Glutamatergic neuron (in vitro differentiated cells): ENCODE measurements at regions not wholly inside any gene's neighbourhood (a gene's known extent, or its start where the extent isn't known, plus 50 kb on each side); places are given as distances from the start of the nearest gene placed in this dataset.

Experiments
- DNase-seq: peaks from one replicate; pipeline ENCODE4 v3.0.0; 2022
- H3K27ac Mint-ChIP-seq: one replicate; pipeline ENCODE4 v1.8.0; 2020; ENCODE audit warnings: mild to moderate bottlenecking, mixed read lengths, inconsistent platforms; ENCODE audit not compliant: unreplicated experiment
- H3K27me3 Mint-ChIP-seq: one replicate; pipeline ENCODE4 v1.8.0; 2020; ENCODE audit warnings: mild to moderate bottlenecking, moderate library complexity, mixed read lengths, inconsistent platforms; ENCODE audit not compliant: unreplicated experiment
- H3K36me3 Mint-ChIP-seq: one replicate; pipeline ENCODE4 v1.8.0; 2020; ENCODE audit warnings: mild to moderate bottlenecking, mixed read lengths, inconsistent platforms; ENCODE audit not compliant: unreplicated experiment
- H3K4me1 Mint-ChIP-seq: one replicate; pipeline ENCODE4 v1.8.0; 2020; ENCODE audit warnings: mild to moderate bottlenecking, low read depth, mixed read lengths, inconsistent platforms; ENCODE audit not compliant: unreplicated experiment
- H3K4me3 Mint-ChIP-seq: one replicate; pipeline ENCODE4 v1.8.0; 2020; ENCODE audit warnings: mild to moderate bottlenecking, mixed read lengths, inconsistent platforms; ENCODE audit not compliant: unreplicated experiment
- H3K9me3 Mint-ChIP-seq: one replicate; pipeline ENCODE4 v1.8.0; 2020; ENCODE audit warnings: mild to moderate bottlenecking, moderate library complexity, mixed read lengths, inconsistent platforms; ENCODE audit not compliant: unreplicated experiment
- TF ChIP-seq, protein P1 (sequence below): fragments of 200-600 bp; sonication (generic); IDR thresholded peaks from one replicate; pipeline ENCODE4 v1.5.0; 2021; ENCODE audit not compliant: partially characterized antibody, unreplicated experiment

DNA sequence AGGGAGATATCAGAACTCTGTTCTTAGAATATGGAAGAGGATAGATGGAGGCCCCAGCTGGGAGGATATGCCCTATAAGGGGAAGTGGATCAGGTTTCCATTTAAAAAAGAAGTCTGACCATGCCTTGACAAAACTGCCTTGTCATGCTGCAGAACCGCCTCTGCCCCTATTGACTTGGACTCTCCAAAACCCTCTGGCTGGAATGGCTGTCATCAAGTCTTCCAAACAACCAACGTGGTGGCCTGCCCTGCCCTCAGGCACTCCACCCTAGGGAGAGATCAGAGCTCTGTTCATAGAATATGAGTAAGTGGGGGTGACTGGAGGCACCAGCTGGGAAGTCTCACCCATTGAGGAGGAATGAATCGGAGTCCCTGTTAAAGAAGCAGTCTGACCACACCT, 114.9 kb downstream of the VSIG4 start:
- Mint-ChIP-seq H3K36me3 (peaks cover 1% of the 10 kb centered on the region), H3K4me1 (peaks cover 8% of the 10 kb centered on the region), H3K27me3 (peaks cover 2% of the 10 kb centered on the region), H3K4me3 (no peak overlapping the region), H3K27ac (no peak overlapping the region), H3K9me3 (peaks cover 3% of the 10 kb centered on the region)
- no peak for DNase-seq
- TF ChIP-seq, protein P1, sequence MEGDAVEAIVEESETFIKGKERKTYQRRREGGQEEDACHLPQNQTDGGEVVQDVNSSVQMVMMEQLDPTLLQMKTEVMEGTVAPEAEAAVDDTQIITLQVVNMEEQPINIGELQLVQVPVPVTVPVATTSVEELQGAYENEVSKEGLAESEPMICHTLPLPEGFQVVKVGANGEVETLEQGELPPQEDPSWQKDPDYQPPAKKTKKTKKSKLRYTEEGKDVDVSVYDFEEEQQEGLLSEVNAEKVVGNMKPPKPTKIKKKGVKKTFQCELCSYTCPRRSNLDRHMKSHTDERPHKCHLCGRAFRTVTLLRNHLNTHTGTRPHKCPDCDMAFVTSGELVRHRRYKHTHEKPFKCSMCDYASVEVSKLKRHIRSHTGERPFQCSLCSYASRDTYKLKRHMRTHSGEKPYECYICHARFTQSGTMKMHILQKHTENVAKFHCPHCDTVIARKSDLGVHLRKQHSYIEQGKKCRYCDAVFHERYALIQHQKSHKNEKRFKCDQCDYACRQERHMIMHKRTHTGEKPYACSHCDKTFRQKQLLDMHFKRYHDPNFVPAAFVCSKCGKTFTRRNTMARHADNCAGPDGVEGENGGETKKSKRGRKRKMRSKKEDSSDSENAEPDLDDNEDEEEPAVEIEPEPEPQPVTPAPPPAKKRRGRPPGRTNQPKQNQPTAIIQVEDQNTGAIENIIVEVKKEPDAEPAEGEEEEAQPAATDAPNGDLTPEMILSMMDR: no peak

DNA sequence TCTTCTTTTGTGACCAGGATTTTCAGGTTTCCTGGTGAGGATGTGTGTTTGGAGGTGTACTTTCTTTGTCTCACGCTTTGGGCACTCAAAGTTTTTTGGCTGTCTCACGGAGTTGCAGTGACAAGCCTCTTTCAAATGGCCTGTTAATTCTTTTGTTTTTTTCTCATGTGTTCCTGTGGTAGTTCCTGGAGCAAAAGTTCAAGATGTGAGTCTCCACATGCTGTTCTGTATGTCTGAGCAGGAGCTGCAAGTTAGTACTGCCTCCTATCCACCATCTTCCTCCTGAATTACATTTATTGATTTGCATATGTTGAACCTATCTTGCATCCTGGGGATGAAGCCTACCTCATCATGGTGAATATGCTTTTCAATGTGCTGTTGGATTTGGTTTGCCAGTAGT, 118.5 kb downstream of the VSIG4 start:
- peaks cover 8% of the 10 kb centered on the region for H3K4me1 Mint-ChIP-seq
- no peak for DNase-seq
- no peak overlapping the region for H3K27ac Mint-ChIP-seq
- no peaks in the 10 kb centered on the region for H3K27me3 Mint-ChIP-seq
- TF ChIP-seq, protein P1: no peak
- no peaks in the 10 kb centered on the region for H3K9me3 Mint-ChIP-seq
- no peak overlapping the region for H3K4me3 Mint-ChIP-seq
- peaks cover 4% of the 10 kb centered on the region for H3K36me3 Mint-ChIP-seq

DNA sequence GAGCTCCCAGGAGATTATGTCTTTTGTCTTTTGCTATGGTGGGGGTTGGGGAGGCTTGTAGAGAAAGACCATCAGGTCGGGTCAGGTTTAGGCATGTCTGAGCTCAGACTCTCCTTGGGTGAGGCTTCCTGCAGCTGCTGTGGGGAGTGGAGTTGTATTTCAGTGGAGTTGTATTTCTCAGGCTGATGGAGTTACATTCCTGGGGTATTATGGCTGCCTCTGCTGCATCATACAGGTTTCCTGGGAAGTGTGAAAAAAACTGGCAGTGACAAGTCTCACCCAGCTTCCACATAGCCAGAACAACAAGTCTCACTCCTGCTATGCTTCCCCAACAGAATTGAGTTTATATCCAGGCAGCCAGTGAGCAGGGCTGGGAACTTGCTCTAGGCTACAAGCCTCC, 119.3 kb downstream of the VSIG4 start:
- no peak overlapping the region for H3K4me3 Mint-ChIP-seq
- H3K4me1 Mint-ChIP-seq: peaks cover 8% of the 10 kb centered on the region
- DNase-seq: no peak
- H3K9me3 Mint-ChIP-seq: no peaks in the 10 kb centered on the region
- no peak overlapping the region for H3K27ac Mint-ChIP-seq
- peaks cover 4% of the 10 kb centered on the region for H3K36me3 Mint-ChIP-seq
- no peaks in the 10 kb centered on the region for H3K27me3 Mint-ChIP-seq
- TF ChIP-seq, protein P1: no peak

DNA sequence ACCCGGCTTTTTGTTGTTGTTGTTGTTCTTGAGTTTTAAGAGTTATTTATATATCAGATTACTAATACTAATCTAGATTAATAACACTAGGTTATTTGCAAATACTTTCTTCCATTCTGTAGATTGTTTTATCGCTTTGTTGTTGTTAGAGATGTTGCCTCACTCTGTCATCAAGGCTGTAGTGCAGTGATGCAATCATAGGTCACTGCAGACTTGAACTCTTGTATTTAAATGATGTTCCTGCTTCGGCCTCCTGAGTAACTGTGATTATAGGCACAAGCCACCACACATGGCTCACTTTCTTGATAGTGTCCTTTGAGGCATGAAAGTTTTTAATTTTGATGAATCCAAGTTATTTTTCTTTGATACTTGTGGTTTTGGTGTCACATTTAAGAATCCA, 129.0 kb downstream of the VSIG4 start:
- Mint-ChIP-seq H3K4me1 (no peaks in the 10 kb centered on the region), H3K9me3 (no peaks in the 10 kb centered on the region), H3K27me3 (peaks cover 2% of the 10 kb centered on the region), H3K36me3 (no peaks in the 10 kb centered on the region), H3K27ac (no peak overlapping the region), H3K4me3 (no peak overlapping the region)
- DNase-seq: no peak
- TF ChIP-seq, protein P1: no peak

DNA sequence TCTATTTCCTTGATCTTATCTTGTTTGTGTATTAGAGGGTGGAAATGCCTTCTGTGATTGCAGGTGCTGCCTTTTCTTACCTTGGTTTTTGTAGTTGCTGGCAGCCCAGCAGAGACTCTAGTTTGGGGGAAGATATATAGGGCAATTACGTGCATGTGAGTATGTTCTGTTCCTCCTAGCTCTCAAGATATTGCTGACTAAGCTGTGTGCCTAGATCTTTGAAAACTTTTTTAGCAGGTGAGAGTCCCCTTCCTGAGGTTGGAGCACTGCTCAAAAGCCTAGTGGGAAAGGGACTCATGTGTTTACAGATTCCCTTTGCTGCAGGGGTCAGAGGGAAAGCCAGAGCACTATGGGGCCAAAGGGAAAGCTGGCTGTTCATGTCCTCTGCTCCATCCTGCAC, 136.1 kb downstream of the VSIG4 start:
- Mint-ChIP-seq H3K4me3 (no peak overlapping the region), H3K27me3 (no peaks in the 10 kb centered on the region), H3K9me3 (no peaks in the 10 kb centered on the region), H3K27ac (no peak overlapping the region), H3K4me1 (no peaks in the 10 kb centered on the region), H3K36me3 (no peaks in the 10 kb centered on the region)
- no peak for DNase-seq
- TF ChIP-seq, protein P1: no peak
